ENCODE measurements at regions not wholly inside any gene's neighbourhood (a gene's known extent, or its start where the extent isn't known, plus 50 kb on each side); places are given as distances from the start of the nearest gene placed in this dataset.

GRCh38 chr13:105871768-105872167 is 663.7 kb downstream of the EFNB2 start:
- Histone ChIP-seq H3K9me3 (no peaks in the 10 kb centered on the region), H3K27me3 (no peaks in the 10 kb centered on the region), H3K4me1 (no peaks in the 10 kb centered on the region), H3K27ac (no peak overlapping the region), H3K4me3 (no peak overlapping the region), H3K36me3 (no peaks in the 10 kb centered on the region)
- intact Hi-C loops (cut with DNase I; ENCODE audit: low total_unique reads) = no loop called here
- no peak for TF ChIP-seq POLR2A (IDR thresholded peaks at IDR 0.05)
- TF ChIP-seq CTCF (IDR thresholded peaks at IDR 0.05) = no peak
- DNase-seq = no peak

- no peak overlapping the region for H3K27ac ChIP-seq
- no peaks in the 10 kb centered on the region for H3K27me3 ChIP-seq
- intact Hi-C loops (cut with DNase I; ENCODE audit: low total_unique reads) = no loop called here
- no peak overlapping the region for H3K4me3 ChIP-seq
- DNase-seq = no peak
- H3K36me3 ChIP-seq = no peaks in the 10 kb centered on the region
- no peaks in the 10 kb centered on the region for H3K4me1 ChIP-seq
- TF ChIP-seq CTCF (IDR thresholded peaks at IDR 0.05) (no peak), POLR2A (IDR thresholded peaks at IDR 0.05) (no peak)
- no peaks in the 10 kb centered on the region for H3K9me3 ChIP-seq
These were observed 664.1 kb downstream of the EFNB2 start for GRCh38 chr13:105871326-105871725.

- Histone ChIP-seq H3K27me3 (no peaks in the 10 kb centered on the region), H3K4me3 (no peak overlapping the region), H3K4me1 (no peaks in the 10 kb centered on the region), H3K36me3 (no peaks in the 10 kb centered on the region), H3K9me3 (no peaks in the 10 kb centered on the region), H3K27ac (no peak overlapping the region)
- TF ChIP-seq POLR2A (IDR thresholded peaks at IDR 0.05) (no peak), CTCF (IDR thresholded peaks at IDR 0.05) (no peak)
- no peak for DNase-seq
- intact Hi-C loops (cut with DNase I; ENCODE audit: low total_unique reads) = no loop called here
These were observed 672.1 kb downstream of the EFNB2 start for GRCh38 chr13:105863300-105863920.

- no peak overlapping the region for H3K4me3 ChIP-seq
- intact Hi-C loops (cut with DNase I; ENCODE audit: low total_unique reads) = no loop called here
- no peaks in the 10 kb centered on the region for H3K27me3 ChIP-seq
- TF ChIP-seq CTCF (IDR thresholded peaks at IDR 0.05) (no peak), POLR2A (IDR thresholded peaks at IDR 0.05) (no peak)
- no peaks in the 10 kb centered on the region for H3K36me3 ChIP-seq
- H3K9me3 ChIP-seq = no peaks in the 10 kb centered on the region
- DNase-seq = no peak
- H3K27ac ChIP-seq = no peak overlapping the region
- H3K4me1 ChIP-seq = no peaks in the 10 kb centered on the region
These were observed 687.0 kb downstream of the EFNB2 start for GRCh38 chr13:105848494-105848893.

GRCh38 chr13:105847527-105848291 is 687.8 kb downstream of the EFNB2 start:
- H3K4me1 ChIP-seq = no peaks in the 10 kb centered on the region
- intact Hi-C loops (cut with DNase I; ENCODE audit: low total_unique reads) = no loop called here
- H3K27ac ChIP-seq = no peak overlapping the region
- no peak for TF ChIP-seq CTCF (IDR thresholded peaks at IDR 0.05)
- TF ChIP-seq POLR2A (IDR thresholded peaks at IDR 0.05) = no peak
- DNase-seq = no peak
- H3K36me3 ChIP-seq = no peaks in the 10 kb centered on the region
- H3K4me3 ChIP-seq = no peak overlapping the region
- H3K9me3 ChIP-seq = no peaks in the 10 kb centered on the region
- H3K27me3 ChIP-seq = no peaks in the 10 kb centered on the region
